Activated gamma-delta T cell (primary cell): ENCODE measurements at regions not wholly inside any gene's neighbourhood (a gene's known extent, or its start where the extent isn't known, plus 50 kb on each side); places are given as distances from the start of the nearest gene placed in this dataset.

Experiments used
- DNase-seq: peaks from one replicate; lab custom pipeline; 2025; lab: John Stamatoyannopoulos, UW

DNA sequence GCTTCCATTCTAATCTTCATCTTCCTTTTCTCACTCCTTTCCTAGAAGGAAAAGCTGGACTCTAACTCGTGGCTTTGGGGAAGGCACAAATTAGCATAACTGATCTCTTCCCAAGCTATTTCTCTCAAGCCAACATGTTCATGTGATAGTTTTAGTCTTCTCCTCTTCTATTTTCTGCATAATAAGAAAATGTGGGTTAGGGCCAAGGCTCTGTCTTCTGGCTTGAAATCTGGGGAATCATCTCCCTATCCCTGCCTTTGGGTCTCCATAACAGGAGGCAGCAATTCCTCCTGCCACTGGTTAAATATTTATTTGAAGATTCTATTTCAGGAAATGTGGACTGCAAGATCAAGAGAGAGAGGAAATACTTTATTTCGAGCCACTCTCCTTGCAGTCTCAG, 1669.6 kb downstream of the MAT2B start:
- DNase-seq, result no peak

- DNase-seq, result no peak
Observed at GRCh38 chr5:165184183-165184582, 1678.8 kb downstream of the MAT2B start.

DNA sequence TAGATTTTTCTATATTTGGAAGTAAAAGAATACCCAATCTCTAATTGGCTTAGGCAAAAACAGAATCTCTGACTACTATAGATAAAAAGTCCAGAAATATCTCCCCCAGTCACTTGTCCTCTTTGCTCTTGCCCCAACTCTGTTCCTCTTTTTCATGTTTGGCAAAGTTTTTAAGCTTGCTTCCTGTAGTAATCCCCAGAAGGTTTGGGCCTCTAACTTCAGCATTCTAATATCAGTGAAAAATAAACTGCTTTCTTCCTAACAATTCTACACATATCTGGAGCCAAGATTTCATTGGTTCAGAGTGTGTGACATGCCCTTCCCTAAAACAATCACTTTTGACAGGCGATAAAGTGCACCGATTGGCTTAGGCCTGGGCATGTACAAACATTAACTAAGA, 1680.3 kb downstream of the MAT2B start:
- DNase-seq, result no peak

DNA sequence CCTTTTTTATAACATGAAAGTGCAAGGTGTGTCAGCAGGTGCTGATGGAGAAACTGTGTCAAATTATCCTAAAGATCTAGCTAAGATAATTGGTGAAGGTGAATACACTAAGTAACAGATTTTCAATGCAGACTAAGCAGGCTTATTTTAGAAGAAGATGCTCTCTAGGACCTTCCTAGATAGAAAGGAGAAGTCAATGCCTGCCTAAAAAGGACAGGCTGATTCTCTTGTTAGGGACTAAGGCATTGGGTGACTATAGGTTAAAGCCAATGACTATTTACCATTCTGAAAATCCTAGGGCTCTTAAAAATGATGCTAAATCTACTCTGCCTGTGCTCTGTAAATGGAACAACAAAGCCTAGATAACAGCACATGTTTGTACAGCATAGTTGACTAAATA, 1682.4 kb downstream of the MAT2B start:
- no peak for DNase-seq

GRCh38 chr5:165188556-165189175, 1683.2 kb downstream of the MAT2B start:
- DNase-seq, result no peak

DNA sequence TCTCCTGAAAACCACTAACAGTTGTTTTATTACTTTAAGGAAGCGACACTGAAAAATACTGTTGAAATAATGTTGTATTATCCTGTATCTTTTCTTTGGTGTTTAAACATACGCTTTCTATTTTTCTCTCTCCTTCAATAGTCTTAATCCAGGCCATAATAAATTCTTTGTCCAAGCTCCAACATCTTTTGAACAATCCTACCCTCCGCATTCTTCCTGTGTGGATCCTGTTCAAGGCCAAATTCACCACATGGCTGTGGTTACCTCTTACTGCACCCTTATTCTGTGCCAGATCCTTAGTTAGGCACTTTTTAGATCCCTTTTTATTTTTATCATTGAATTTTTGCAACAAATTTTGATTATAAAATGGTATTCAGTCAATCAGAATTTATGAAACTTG, 1691.5 kb downstream of the MAT2B start:
- no peak for DNase-seq

GRCh38 chr5:165201369-165201768, 1696.0 kb downstream of the MAT2B start:
- DNase-seq, result no peak

GRCh38 chr5:165201771-165202518, 1696.5 kb downstream of the MAT2B start:
- DNase-seq, result no peak

- DNase-seq, result no peak
Observed at GRCh38 chr5:165202519-165202910, 1697.1 kb downstream of the MAT2B start.

DNA sequence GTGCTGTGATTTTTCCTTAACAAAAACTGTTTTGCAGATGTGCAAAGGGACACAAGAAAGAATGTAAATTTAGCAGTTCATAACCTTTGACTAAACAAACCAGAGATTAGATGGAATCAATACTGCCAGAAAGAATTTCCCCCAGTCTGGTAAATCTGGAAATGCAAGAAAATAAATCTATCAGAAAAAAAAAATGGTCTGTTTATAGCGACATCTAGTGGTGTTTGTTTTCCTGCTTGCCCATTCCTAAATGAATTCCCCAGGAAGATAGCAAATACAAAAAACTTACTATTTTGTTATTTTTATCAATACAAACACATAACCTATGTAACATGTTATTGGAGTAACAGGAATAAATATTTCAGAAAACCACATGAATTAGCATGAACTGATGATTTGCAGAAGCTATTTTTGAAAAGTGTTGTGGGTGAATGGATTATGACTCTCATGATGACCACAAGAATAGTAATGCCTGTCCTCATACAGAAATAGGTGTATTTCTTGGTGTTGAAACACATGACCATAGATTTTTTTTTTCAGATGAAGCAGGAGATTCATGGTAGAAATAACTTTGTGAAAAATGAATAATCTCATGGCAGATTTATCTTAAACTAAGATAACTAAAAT, 1703.8 kb downstream of the MAT2B start:
- no peak for DNase-seq

DNA sequence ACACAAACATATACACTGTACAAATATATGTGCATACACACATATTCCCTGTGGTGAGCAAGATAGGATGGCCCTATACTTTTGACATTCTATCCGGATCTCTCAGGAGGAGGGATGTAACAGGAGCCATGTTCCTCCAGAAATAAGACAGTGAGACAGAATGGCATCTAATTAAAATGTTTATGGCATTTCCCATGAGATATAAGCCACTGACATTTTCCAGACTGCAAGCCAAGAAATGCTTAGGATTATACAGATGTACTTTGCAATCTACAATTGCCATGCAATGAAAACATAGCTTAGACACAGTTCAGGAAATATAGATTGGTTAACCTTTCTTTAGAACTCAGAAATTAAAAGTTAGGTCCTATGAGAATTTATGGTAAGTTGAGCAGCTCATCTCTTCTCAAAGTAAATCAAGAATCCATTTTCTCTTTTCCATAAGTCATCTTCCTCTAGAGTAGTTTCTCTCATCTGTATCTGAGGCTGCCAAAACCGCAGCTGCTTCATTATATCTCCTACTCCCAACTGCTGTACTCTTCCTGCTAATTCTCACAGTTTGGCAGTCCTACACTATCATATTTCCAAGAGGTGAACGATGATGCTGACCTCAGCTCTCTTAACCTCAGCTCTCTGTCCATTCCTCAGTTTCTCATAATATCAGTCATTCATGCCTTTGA, 1719.1 kb downstream of the MAT2B start:
- DNase-seq, result no peak

DNA sequence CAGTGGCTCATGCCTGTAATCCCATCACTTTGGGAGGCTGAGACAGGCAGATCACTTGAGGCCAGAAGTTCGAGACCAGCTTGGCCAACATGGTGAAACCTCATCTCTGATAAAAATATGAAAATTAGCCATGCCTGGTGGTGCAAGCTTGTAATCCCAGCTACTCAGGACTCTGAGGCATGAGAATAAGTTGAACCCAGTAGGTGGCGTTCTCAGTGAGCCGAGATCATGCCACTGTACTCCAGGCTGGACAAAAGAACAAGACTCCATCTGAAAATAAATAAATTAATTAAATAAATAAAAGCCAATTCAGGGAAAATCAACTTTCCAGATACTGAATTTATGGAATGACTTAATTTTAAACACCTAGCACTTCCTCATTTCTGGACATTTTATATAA, 1722.1 kb downstream of the MAT2B start:
- DNase-seq, result no peak

GRCh38 chr5:165228184-165228583, 1722.8 kb downstream of the MAT2B start:
- no peak for DNase-seq

DNA sequence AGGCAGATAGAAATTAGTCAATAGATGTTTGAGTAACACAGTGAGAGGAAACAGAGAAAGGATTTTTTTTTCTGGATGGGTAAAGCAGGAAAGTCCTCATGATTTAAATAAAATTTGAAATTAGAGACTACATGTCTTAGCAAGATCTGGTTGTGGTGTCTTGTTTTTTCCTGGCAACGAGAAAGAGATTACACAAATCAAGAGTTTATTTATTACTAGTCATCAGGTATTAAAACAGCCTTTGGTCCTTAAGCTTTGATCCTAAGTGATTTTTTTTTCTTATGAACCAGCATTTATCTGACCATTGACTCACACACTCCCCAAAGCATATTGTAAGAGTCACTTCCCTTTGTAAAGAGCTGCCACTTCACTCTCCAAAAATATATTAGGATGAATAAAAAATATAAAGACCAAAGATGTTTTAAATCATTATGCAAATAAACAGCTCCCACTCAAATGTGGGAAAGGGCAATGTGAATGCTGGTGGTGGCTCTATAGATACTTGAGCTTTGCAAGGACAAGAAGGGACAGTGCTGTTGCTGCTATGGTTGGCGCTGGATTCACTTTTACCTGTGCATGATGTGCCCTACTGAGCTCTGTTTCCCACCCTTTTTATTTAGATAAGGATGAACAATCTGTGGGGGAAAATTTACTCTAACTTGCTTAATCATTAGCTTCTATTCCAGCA, 1726.5 kb downstream of the MAT2B start:
- DNase-seq, result no peak

DNA sequence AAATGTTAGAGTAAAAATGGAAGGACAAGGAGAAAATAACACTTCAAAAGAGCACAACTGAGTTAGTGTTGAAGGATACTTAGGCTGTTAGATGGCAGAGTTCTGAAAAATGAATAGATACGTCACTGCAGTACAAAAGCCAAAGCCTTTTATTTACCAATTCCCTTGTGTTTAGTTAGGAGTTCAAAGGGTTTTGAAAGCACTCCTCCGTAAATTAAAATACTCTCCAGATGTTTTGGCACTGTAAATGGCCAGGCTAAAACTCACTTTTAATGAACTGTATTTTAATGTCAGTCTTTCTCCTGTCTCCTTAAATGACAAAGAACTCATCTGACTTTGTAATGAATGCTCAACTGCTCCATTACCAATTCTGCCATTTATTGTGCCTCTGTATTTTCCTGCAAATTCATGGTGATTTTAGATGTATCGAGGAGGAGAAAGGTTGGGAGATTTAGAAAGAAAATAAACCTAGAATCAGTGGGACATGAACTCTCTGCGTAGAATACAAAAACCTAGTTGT, 1727.2 kb downstream of the MAT2B start:
- DNase-seq, result no peak

- no peak for DNase-seq
Observed at GRCh38 chr5:165241811-165242210, 1736.4 kb downstream of the MAT2B start.

- DNase-seq, result no peak
Observed at GRCh38 chr5:165242646-165243045, 1737.2 kb downstream of the MAT2B start.

DNA sequence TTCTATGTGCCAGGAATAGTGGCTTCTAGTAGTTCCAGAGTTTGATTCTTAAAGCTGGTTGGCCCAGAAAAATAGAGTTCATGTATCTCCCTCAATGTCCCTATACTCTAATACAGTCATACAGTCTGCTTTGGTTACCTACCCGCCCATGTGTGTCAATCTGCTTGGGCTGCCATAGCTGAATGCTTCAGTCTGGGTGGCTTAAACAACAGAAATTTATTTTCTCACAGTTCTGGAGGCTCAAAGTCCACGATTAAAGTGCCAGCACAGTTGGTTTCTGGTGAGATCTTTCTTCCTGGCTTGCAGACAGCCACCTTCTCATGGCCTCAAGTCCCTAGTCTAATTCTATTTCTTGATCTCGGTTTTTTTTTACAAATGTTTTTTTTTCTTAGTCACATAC, 1739.0 kb downstream of the MAT2B start:
- DNase-seq, result no peak

GRCh38 chr5:165258197-165258771, 1752.9 kb downstream of the MAT2B start:
- DNase-seq, result no peak

DNA sequence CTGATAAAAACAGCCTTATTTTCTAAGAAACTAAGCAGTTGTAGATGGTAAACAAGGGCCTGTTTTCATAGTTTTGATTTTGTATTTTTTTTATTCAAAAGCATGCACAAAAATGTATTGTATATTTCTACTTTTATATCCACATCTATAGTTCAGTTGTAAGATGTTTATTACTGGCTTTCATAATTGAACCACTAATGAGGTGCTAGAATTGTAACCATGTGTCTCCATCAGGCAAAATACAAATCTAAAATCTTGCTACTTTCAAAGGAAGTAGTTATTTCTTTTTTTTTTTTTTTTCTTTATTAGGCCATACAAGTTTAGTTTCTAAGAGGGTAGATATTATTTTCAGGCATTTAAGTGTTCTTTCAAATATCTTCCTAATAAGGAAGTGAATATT, 1755.0 kb downstream of the MAT2B start:
- no peak for DNase-seq

DNA sequence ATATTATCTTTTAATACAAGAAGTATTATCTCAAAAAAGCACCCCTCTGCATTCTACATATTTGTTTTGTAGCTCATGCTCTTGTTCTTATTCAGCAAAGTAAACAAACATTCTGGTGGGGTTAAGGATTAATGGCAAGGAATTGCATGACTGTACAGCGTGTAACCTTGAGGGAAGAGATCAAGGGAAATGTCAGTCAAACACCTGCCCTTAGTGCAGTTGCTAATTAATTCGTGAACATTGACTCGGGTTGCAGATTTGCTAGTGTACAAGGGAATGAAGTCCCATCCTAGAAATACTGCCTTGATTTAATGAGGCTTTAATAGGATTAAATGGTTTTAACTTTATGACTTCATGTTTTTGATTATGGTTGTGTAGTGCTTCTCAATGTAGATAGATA, 1758.1 kb downstream of the MAT2B start:
- no peak for DNase-seq

GRCh38 chr5:165266939-165267338, 1761.5 kb downstream of the MAT2B start:
- no peak for DNase-seq
